ELR (cell line): ENCODE measurements at regions not wholly inside any gene's neighbourhood (a gene's known extent, or its start where the extent isn't known, plus 50 kb on each side); places are given as distances from the start of the nearest gene placed in this dataset.
"Not testable (repeated sequence)": the region's sequence is repeated elsewhere in the genome, so short reads cannot be mapped to it uniquely, and the experiment has no call there.

Experiments used
- DNase-seq: peaks from one replicate; pipeline ENCODE4 v3.0.0-alpha.2; 2015; ENCODE audit warnings: low read depth

DNA sequence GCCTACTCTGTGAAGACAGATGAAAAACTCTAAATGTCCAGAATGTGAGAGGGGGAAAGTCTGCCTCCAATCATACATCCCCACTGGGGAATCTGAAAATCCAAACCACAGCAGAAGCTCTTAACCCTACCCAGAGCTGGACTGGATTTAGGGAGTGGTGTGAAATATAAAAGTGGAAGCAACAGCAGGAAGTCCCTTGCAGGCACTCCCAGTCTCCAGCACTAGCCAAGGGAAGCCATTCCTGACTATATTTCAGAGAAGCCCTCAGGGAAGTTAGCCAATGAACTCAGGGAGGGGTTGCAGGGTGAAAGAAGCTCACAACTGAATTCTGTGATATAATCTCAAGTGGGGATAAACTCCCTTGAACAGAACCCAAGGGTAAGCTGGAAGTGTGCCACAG, 51.5 kb downstream of the CRPPA start:
- DNase-seq, result no peak

DNA sequence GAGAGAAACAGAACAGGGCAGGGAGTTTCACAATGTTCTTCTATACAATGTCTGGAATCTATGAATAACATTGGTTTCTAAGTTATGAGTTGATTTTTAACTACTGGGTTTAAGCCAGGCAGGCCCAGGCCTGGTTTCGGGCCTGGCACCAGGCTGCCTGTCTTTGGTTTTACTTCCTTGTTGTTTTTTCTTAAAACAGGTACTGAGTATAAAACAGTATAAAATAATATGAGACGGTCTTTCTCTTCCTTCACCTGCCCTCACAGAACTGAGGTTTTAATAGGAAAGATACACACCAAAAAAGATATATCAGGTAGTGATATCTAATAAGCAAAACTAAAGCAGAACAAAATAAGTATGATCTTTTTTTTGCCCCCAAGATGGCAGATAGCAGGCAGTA, 52.0 kb downstream of the CRPPA start:
- not testable (repeated sequence) for DNase-seq

GRCh38 chr7:16368885-16369284, 52.5 kb downstream of the CRPPA start:
- no peak for DNase-seq

DNA sequence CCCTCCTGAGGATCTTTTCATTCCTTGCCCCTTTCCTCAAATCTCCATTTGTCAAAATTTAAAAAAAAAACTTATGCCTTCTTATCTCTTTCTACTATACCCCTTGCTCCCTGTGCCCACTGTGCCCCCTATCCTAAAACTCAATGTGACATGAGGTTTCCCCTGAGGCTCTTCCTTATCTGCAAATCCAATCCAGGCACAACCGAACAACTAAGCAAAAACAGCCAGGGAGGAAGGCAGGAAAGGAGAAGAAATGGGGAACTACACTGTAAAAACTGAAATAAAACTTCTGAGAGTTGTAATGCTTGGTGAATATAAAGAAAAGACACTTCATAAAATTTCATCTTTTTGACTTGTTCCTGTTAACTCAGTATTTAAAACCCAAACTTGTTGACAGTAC, 54.2 kb downstream of the CRPPA start:
- no peak for DNase-seq

- DNase-seq, result no peak
Measured at GRCh38 chr7:16365952-16366351, 55.4 kb downstream of the CRPPA start.

DNA sequence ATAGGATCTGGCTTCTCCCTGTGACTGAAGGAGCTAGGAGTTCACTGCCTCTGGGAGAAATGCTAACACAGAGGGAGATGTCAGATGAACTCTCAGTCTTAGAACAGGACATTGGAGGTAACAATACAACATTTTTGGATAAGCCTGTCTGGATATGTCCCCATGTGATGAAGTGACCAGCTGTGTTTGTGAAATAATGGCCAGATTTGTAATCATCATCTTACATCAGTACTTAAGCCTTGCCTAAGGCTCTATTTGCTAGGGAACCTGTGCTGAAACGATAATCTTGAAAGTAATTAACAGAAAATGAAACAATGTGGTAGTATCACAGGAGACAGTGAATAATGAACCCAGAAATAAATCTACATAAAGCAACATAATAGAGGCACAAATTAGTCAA, 56.2 kb downstream of the CRPPA start:
- no peak for DNase-seq

DNA sequence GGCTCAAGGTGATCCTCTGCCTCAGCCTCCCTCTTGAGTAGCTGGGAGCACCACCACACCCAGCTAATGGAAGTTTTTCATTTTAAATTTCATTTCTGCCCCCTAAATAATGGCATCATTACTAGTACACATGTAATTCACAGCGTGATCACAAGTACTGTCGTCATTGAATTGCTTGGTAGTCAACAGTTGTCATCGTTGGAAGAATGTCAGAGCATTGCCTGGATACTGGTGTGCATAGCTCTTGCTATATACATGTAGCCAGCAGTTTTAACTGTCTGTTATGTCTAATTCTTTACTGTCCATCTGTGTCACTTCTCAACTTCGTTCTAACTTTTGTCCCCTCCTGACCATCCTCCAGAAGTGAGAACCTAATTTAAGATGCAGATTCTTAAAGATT, 62.1 kb downstream of the CRPPA start:
- no peak for DNase-seq

DNA sequence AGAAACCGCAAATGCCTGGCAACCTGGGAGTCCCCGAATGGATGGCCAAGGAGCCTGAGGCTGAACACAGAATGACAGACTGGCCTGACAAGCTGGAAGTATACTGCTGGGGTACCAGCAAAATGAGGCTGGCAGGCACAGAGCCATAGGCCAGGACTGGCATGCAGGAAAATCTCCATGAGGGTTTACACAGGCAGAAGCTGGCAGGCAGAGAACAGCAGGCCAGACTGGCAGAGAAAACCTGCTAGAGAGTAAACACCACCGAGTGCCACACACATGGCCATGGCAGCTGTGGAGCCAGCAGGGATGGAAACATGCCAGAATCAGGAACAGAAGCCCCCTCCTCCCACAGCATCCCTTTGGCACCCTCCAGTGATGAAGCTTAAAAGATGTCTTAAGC, 63.4 kb downstream of the CRPPA start:
- no peak for DNase-seq

GRCh38 chr7:16357474-16357873, 63.9 kb downstream of the CRPPA start:
- no peak for DNase-seq

GRCh38 chr7:16356301-16356958, 64.9 kb downstream of the CRPPA start:
- DNase-seq, result no peak

GRCh38 chr7:16354573-16354972, 66.8 kb downstream of the CRPPA start:
- DNase-seq, result no peak

DNA sequence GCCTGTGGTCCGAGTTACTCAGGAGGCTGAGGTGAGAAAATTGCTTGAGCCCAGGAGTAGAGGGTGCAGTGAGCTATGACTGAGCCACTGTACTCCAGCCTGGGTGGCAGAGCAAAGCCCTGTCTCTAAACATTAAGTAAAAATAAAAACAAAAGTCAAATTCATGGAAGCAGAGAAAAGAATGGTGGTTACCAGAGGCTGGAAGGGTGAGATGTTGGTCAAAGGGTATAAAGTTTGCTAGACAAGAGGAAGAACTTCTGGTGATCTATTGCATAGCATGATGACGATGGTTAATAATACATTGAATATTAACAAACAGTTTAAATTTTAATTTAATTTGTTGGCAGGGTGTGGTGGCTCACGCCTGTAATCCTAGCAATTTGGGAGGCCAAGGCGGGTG, 68.1 kb downstream of the CRPPA start:
- DNase-seq, result no peak

DNA sequence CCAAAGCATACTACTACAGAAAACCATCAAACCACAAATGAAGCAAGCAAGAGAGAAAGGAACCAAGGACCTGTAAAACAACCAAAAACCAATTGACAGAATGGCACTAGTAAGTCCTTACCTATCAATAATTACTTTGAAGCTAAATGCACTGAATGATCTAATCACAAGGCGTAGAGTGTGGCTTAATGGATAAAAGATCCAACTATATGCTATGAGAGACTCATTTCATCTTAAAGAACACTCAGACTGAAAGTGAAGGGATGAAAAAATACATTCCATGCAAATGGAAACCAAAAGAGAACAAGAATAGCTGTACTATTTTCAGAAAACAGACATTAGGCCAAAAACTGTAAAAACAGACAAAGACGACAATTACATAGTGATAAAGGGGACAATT, 70.7 kb downstream of the CRPPA start:
- DNase-seq, result no peak

DNA sequence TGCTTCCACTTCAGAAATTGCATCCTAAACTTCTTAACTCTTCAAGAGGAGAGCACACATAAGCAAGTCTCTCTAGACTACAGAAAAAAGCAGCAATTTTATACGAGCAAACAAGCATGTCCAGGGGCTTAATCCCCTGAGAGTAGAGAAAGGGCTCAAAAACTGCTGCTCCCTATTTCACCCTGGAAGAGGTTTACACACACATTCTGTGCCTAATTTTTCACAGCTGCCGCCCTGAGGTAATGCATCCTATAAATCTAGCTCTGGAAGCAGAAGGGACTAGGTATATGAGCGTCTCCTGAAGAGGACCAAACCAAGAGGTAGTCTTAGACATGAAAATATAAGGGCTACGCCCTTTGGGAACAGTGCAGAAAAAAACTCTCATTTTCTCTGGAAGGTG, 73.1 kb downstream of the CRPPA start:
- no peak for DNase-seq

- DNase-seq, result peak; percentile 9
Measured at GRCh38 chr7:16347827-16348192, 73.5 kb downstream of the CRPPA start.

DNA sequence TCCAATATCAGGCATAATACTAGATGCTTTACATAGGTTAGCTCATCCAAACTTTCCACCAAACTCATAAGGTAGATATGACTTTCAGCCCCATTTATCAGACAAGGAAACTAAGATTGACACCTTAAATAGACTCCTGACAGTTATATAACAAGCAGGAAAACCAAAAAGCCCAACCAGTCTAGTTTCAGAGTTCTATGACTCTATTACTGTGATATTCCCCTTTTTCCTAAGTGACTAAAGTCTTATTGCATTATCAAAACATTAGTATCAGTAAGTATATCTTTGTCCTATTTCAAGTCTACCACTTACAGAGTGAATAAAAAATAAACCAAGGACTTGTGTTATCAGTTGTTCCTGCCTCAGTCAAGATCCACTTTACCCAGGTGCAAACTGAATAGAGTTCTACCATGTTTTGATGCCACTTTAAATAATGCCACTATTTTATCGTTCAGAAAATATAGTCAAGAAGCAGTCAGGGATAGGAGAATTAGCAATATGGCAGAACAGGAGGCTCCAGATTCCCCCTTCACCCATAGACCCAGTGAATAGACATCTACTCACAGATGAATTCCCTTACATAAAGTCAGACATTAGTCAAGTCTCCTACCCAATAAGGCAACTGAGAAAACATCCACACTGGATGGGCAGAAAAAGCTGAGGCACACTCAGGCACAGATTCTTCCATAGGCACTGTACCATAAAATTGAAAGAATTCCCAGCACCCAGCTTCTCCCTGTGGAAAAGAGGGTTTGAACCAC, 74.1 kb downstream of the CRPPA start:
- peak; percentile 15 for DNase-seq

- peak; percentile 85 for DNase-seq
Measured at GRCh38 chr7:16345979-16346958, 75.1 kb downstream of the CRPPA start.

GRCh38 chr7:16344927-16345326, 76.4 kb downstream of the CRPPA start:
- no peak for DNase-seq

DNA sequence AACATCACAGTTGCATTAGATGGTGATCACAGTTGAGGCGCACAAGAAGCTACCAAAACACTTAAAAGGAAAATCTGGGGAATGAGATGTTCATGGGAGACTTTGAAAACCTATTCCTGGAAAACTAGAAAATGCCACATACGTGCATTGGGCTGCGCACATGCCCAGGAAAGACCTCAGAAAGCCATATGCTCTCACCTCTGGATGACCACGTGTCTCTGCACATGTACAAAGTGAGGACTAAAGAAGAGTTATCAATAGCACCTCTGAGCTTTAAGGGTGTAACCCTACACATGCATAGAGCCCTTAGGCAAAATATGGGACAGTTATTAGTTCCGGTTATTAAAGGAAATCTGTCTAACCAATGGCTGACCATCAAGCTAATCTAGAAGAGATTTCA, 77.7 kb downstream of the CRPPA start:
- no peak for DNase-seq

- no peak for DNase-seq
Measured at GRCh38 chr7:16338065-16338464, 83.3 kb downstream of the CRPPA start.

GRCh38 chr7:16326106-16326505, 95.2 kb downstream of the CRPPA start:
- no peak for DNase-seq

GRCh38 chr7:16323313-16323712, 98.0 kb downstream of the CRPPA start:
- DNase-seq, result no peak
